ENCODE measurements at regions not wholly inside any gene's neighbourhood (a gene's known extent, or its start where the extent isn't known, plus 50 kb on each side); places are given as distances from the start of the nearest gene placed in this dataset.

- H3K4me3 ChIP-seq = no peak overlapping the region
- intact Hi-C loops (cut with DNase I) = no loop called here
- DNase-seq = no peak
- H3K4me1 ChIP-seq = no peaks in the 10 kb centered on the region
- no peak for TF ChIP-seq POLR2AphosphoS5 (IDR thresholded peaks at IDR 0.05)
- TF ChIP-seq, protein P1, sequence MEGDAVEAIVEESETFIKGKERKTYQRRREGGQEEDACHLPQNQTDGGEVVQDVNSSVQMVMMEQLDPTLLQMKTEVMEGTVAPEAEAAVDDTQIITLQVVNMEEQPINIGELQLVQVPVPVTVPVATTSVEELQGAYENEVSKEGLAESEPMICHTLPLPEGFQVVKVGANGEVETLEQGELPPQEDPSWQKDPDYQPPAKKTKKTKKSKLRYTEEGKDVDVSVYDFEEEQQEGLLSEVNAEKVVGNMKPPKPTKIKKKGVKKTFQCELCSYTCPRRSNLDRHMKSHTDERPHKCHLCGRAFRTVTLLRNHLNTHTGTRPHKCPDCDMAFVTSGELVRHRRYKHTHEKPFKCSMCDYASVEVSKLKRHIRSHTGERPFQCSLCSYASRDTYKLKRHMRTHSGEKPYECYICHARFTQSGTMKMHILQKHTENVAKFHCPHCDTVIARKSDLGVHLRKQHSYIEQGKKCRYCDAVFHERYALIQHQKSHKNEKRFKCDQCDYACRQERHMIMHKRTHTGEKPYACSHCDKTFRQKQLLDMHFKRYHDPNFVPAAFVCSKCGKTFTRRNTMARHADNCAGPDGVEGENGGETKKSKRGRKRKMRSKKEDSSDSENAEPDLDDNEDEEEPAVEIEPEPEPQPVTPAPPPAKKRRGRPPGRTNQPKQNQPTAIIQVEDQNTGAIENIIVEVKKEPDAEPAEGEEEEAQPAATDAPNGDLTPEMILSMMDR (IDR thresholded peaks at IDR 0.05) = no peak
- TF ChIP-seq POLR2A (IDR thresholded peaks at IDR 0.05) = no peak
- no peak for TF ChIP-seq EP300 (IDR thresholded peaks at IDR 0.05)
- no peak overlapping the region for H3K27ac ChIP-seq
- H3K27me3 ChIP-seq = no peaks in the 10 kb centered on the region
- WGBS, 2 donors = 48 to 81% methylated on average over 13 of the region's 13 CpGs
- no peaks in the 10 kb centered on the region for H3K36me3 ChIP-seq
- no peaks in the 10 kb centered on the region for H3K9me3 ChIP-seq
Measured at GRCh38 chr10:128604025-128604424, 477.8 kb upstream of the MKI67 start.

DNA sequence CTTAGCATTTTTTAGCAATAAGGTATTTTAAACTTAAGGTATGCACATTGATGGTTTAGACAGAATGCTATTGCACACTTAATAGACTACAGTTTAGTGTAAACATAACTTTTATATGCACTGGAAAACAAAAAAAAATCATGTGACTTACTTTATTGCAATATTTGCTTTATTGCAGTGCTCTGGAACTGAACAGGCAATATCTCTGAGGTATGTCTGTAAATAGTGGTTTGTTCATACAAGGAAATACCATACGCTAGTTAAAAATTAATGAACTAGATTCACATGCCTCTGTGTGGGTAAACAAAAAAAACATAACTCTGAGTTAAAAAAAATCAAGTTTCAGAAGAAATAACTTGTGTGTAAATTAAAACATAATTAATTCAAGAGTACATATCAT lies 479.0 kb upstream of the MKI67 start:
- intact Hi-C loops (cut with DNase I) = no loop called here
- TF ChIP-seq POLR2AphosphoS5 (IDR thresholded peaks at IDR 0.05) (no peak), POLR2A (IDR thresholded peaks at IDR 0.05) (no peak), EP300 (IDR thresholded peaks at IDR 0.05) (no peak)
- TF ChIP-seq, protein P1 (IDR thresholded peaks at IDR 0.05) = no peak
- Histone ChIP-seq H3K9me3 (no peaks in the 10 kb centered on the region), H3K4me3 (no peak overlapping the region), H3K27ac (no peak overlapping the region), H3K36me3 (no peaks in the 10 kb centered on the region), H3K4me1 (no peaks in the 10 kb centered on the region), H3K27me3 (no peaks in the 10 kb centered on the region)
- 21 to 75% methylated on average over 1 of the region's 1 CpG for WGBS, 2 donors
- no peak for DNase-seq

GRCh38 chr10:128606055-128606454 lies 479.8 kb upstream of the MKI67 start:
- Histone ChIP-seq H3K36me3 (no peaks in the 10 kb centered on the region), H3K9me3 (no peaks in the 10 kb centered on the region), H3K27ac (no peak overlapping the region), H3K27me3 (no peaks in the 10 kb centered on the region), H3K4me3 (no peak overlapping the region), H3K4me1 (no peaks in the 10 kb centered on the region)
- 56 to 71% methylated on average over 4 of the region's 4 CpGs for WGBS, 2 donors
- no peak for DNase-seq
- intact Hi-C loops (cut with DNase I) = no loop called here
- TF ChIP-seq POLR2AphosphoS5 (IDR thresholded peaks at IDR 0.05) (no peak), POLR2A (IDR thresholded peaks at IDR 0.05) (no peak), EP300 (IDR thresholded peaks at IDR 0.05) (no peak)
- TF ChIP-seq, protein P1 (IDR thresholded peaks at IDR 0.05) = no peak

- H3K4me1 ChIP-seq = no peaks in the 10 kb centered on the region
- H3K27me3 ChIP-seq = no peaks in the 10 kb centered on the region
- TF ChIP-seq POLR2A (IDR thresholded peaks at IDR 0.05) (no peak), EP300 (IDR thresholded peaks at IDR 0.05) (no peak), POLR2AphosphoS5 (IDR thresholded peaks at IDR 0.05) (no peak)
- TF ChIP-seq, protein P1 (IDR thresholded peaks at IDR 0.05) = no peak
- no peaks in the 10 kb centered on the region for H3K9me3 ChIP-seq
- no peaks in the 10 kb centered on the region for H3K36me3 ChIP-seq
- WGBS, 2 donors = 71 to 82% methylated on average over 2 of the region's 2 CpGs
- no peak for DNase-seq
- no peak overlapping the region for H3K4me3 ChIP-seq
- intact Hi-C loops (cut with DNase I) = no loop called here
- H3K27ac ChIP-seq = no peak overlapping the region
Measured at GRCh38 chr10:128608791-128609190, 482.6 kb upstream of the MKI67 start.

GRCh38 chr10:128609460-128609859 lies 483.2 kb upstream of the MKI67 start:
- Histone ChIP-seq H3K4me3 (no peak overlapping the region), H3K27ac (no peak overlapping the region), H3K9me3 (no peaks in the 10 kb centered on the region), H3K27me3 (no peaks in the 10 kb centered on the region), H3K4me1 (no peaks in the 10 kb centered on the region), H3K36me3 (no peaks in the 10 kb centered on the region)
- no peak for DNase-seq
- no peak for TF ChIP-seq EP300 (IDR thresholded peaks at IDR 0.05)
- TF ChIP-seq POLR2A (IDR thresholded peaks at IDR 0.05) = no peak
- TF ChIP-seq, protein P1 (IDR thresholded peaks at IDR 0.05) = no peak
- TF ChIP-seq POLR2AphosphoS5 (IDR thresholded peaks at IDR 0.05) = no peak
- WGBS, 2 donors = 42 to 78% methylated on average over 4 of the region's 4 CpGs
- intact Hi-C loops (cut with DNase I) = no loop called here

Data from sigmoid colon (tissue), 6 donors.